ENCODE measurements at regions not wholly inside any gene's neighbourhood (a gene's known extent, or its start where the extent isn't known, plus 50 kb on each side); places are given as distances from the start of the nearest gene placed in this dataset.

GRCh38 chr5:14922456-14922855, 50.9 kb upstream of the ANKH start:
- Histone ChIP-seq H2BK5ac (ENCODE audit: low read depth, low read length) (no peak overlapping the region), H2AK5ac (ENCODE audit: low read depth, low read length) (no peak overlapping the region), H3K9ac (replicated peaks in 1 of 4; ENCODE audit: extremely low read depth in 1 of 4, low read depth in 3 of 4, low read length in 3 of 4) (no peak overlapping the region), H2BK15ac (ENCODE audit: low read length) (no peak overlapping the region), H2AFZ (ENCODE audit: low read length) (0 out of 2 replicates have a peak overlapping the region, but pooled peaks have one; percentile 58), H4K20me1 (replicated peaks in 1 of 2; ENCODE audit: control insufficient read depth in 1 of 2, insufficient read depth in 2 of 2, low read length in 2 of 2) (no peaks in the 10 kb centered on the region), H3K4ac (replicated peaks; ENCODE audit: insufficient read length, low read depth, low read length) (no peak overlapping the region), H3K23ac (ENCODE audit: insufficient read length) (no peak overlapping the region), H3K4me3 (ENCODE audit: extremely low read depth in 1 of 4, insufficient read depth in 2 of 4, low read depth in 3 of 4, low read length in 4 of 4) (no peak overlapping the region), H4K8ac (ENCODE audit: extremely low read depth, insufficient read depth, low read length) (no peak overlapping the region), H4K91ac (replicated peaks; ENCODE audit: insufficient read length, low read length) (no peak overlapping the region), H3K4me1 (replicated peaks in 1 of 4; ENCODE audit: control insufficient read depth in 3 of 4, insufficient read depth in 4 of 4, low read length in 3 of 4) (no peaks in the 10 kb centered on the region), H3K36me3 (ENCODE audit: control insufficient read depth in 2 of 4, insufficient read depth in 4 of 4, low read length in 3 of 4) (no peaks in the 10 kb centered on the region), H3K23me2 (ENCODE audit: low read depth, low read length) (no peaks in the 10 kb centered on the region), H3K9me3 (ENCODE audit: insufficient read depth in 2 of 2, low read depth in 1 of 2, low read length in 1 of 2) (no peaks in the 10 kb centered on the region), H2BK20ac (ENCODE audit: low read length) (no peak overlapping the region), H3K56ac (replicated peaks; ENCODE audit: insufficient read length, low read depth, low read length) (no peak overlapping the region), H3K18ac (ENCODE audit: extremely low read depth, low read length) (no peak overlapping the region), H3K4me2 (ENCODE audit: insufficient read depth in 1 of 2, low read depth in 2 of 2, low read length in 2 of 2) (no peak overlapping the region), H3K79me1 (ENCODE audit: low read depth, low read length) (no peaks in the 10 kb centered on the region), H2BK12ac (ENCODE audit: low read depth, low read length) (no peak overlapping the region), H3K14ac (ENCODE audit: insufficient read length) (no peak overlapping the region), H3K79me2 (ENCODE audit: control insufficient read depth in 1 of 2, insufficient read depth in 2 of 2, low read length in 2 of 2) (no peaks in the 10 kb centered on the region), H2BK120ac (replicated peaks; ENCODE audit: low read depth, low read length) (no peak overlapping the region), H3K27ac (ENCODE audit: low read depth, low read length) (no peak overlapping the region), H4K5ac (ENCODE audit: insufficient read length, low read depth, low read length) (no peak overlapping the region), H3K27me3 (replicated peaks in 1 of 4; ENCODE audit: control insufficient read depth in 3 of 4, extremely low read depth in 1 of 4, insufficient read depth in 3 of 4, low read length in 3 of 4) (no peaks in the 10 kb centered on the region)
- FAIRE-seq (no peak), DNase-seq (ENCODE audit: low read depth in 1 of 2, low spot score in 2 of 2) (no peak)
- ChIA-PET CTCF (ENCODE audit: partially characterized antibody) (interaction anchor here (0.9 to 1.2 kb wide), 2 partner anchors 45 to 53 kb away, joined by 3 to 4 read pairs; no protein-coding TSS in a partner anchor), POLR2A (ENCODE audit: partially characterized antibody) (no interaction called here)
- WGBS, 2 experiments (ENCODE audit: extremely low coverage in 1 of 2, insufficient coverage in 1 of 2, insufficient read length in 1 of 2, insufficient replicate concordance in 2 of 2, low coverage in 1 of 2, low lambda C conversion rate in 2 of 2, missing lambda C conversion rate in 1 of 2): 95% methylated on average over 9 of the region's 9 CpGs; no CpG with 5 or more reads in 1 of the 2 experiments
- no peak for TF ChIP-seq ASH2L (IDR thresholded peaks at IDR 0.05; ENCODE audit: low read length)
- TF ChIP-seq SP2 (IDR thresholded peaks at IDR 0.05; ENCODE audit: low read length): no peak
- no peak for TF ChIP-seq JUN (IDR thresholded peaks at IDR 0.05; ENCODE audit: low read depth, low read length)
- no peak for TF ChIP-seq PHF8 (conservative IDR thresholded peaks at IDR 0.05; ENCODE audit: low read depth, low read length)
- no peak for TF ChIP-seq EP300 (IDR thresholded peaks at IDR 0.05; ENCODE audit: borderline replicate concordance in 1 of 2, low read depth in 2 of 2, low read length in 2 of 2)
- no peak for TF ChIP-seq TBP (IDR thresholded peaks at IDR 0.05; ENCODE audit: low read depth, low read length)
- no peak for TF ChIP-seq CEBPB (IDR thresholded peaks at IDR 0.05; ENCODE audit: low read depth, low read length)
- TF ChIP-seq SP4 (IDR thresholded peaks at IDR 0.05; ENCODE audit: low read length): no peak
- no peak for TF ChIP-seq SIN3A (conservative IDR thresholded peaks at IDR 0.05 in 1 of 2, IDR thresholded peaks at IDR 0.05 in 1 of 2; ENCODE audit: low read depth in 1 of 2, low read length in 2 of 2)
- TF ChIP-seq HDAC6 (IDR thresholded peaks at IDR 0.05; ENCODE audit: low read depth, low read length): no peak
- TF ChIP-seq TEAD4 (IDR thresholded peaks at IDR 0.05; ENCODE audit: low read depth, low read length): no peak
- no peak for TF ChIP-seq RAD21 (IDR thresholded peaks at IDR 0.05 in 1 of 2, conservative IDR thresholded peaks at IDR 0.05 in 1 of 2; ENCODE audit: low read depth in 2 of 2, low read length in 2 of 2)
- no peak for TF ChIP-seq YY1 (IDR thresholded peaks at IDR 0.05; ENCODE audit: low read depth, low read length)
- TF ChIP-seq CTBP2 (IDR thresholded peaks at IDR 0.05; ENCODE audit: borderline replicate concordance, insufficient read depth, insufficient read length, low read length): no peak
- no peak for TF ChIP-seq FOSL1 (IDR thresholded peaks at IDR 0.05; ENCODE audit: insufficient read depth, low read depth, low read length)
- no peak for TF ChIP-seq TCF12 (IDR thresholded peaks at IDR 0.05; ENCODE audit: low read depth, low read length)

Measured in H1 (cell line).